ENCODE measurements at regions not wholly inside any gene's neighbourhood (a gene's known extent, or its start where the extent isn't known, plus 50 kb on each side); places are given as distances from the start of the nearest gene placed in this dataset.

DNA sequence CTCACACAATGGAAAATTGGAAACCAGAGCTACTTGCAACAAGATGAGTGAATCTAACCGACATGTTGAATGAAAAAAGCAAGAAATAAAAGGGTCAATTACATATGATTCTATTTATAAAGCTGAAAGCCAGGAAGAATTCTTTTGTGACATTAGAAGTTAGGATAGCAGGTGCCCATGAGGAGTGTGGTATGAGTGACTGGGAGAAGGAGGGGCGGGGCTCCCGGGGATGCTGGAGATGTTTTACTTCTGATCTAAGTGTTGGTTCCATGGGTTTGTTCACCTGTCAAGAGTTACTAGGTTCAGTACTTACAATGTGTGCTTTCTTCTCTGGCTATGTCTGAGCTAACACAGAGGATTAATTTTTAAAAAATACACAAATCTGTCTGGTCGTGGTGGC is 60.8 kb downstream of the NSMCE3 start:
- TF ChIP-seq, protein P1, sequence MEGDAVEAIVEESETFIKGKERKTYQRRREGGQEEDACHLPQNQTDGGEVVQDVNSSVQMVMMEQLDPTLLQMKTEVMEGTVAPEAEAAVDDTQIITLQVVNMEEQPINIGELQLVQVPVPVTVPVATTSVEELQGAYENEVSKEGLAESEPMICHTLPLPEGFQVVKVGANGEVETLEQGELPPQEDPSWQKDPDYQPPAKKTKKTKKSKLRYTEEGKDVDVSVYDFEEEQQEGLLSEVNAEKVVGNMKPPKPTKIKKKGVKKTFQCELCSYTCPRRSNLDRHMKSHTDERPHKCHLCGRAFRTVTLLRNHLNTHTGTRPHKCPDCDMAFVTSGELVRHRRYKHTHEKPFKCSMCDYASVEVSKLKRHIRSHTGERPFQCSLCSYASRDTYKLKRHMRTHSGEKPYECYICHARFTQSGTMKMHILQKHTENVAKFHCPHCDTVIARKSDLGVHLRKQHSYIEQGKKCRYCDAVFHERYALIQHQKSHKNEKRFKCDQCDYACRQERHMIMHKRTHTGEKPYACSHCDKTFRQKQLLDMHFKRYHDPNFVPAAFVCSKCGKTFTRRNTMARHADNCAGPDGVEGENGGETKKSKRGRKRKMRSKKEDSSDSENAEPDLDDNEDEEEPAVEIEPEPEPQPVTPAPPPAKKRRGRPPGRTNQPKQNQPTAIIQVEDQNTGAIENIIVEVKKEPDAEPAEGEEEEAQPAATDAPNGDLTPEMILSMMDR (IDR thresholded peaks at IDR 0.05), result no peak
- no peak for TF ChIP-seq POLR2A (IDR thresholded peaks at IDR 0.05)
